ENCODE measurements at regions not wholly inside any gene's neighbourhood (a gene's known extent, or its start where the extent isn't known, plus 50 kb on each side); places are given as distances from the start of the nearest gene placed in this dataset.

- H3K27me3 Mint-ChIP-seq: no peaks in the 10 kb centered on the region
- no peaks in the 10 kb centered on the region for H3K4me1 Mint-ChIP-seq
- H3K4me3 ChIP-seq (ENCODE audit: low read length in 2 of 2): no peak overlapping the region
- H3K27ac Mint-ChIP-seq: no peak overlapping the region
- ChIA-PET POLR2A (ENCODE audit: partially characterized antibody) (no interaction called here), CTCF (ENCODE audit: partially characterized antibody) (no interaction called here)
- no peak for DNase-seq
- no peak overlapping the region for H3K4me3 Mint-ChIP-seq
- no peaks in the 10 kb centered on the region for H3K36me3 ChIP-seq (ENCODE audit: insufficient read depth, low read length)
- H3K9me3 Mint-ChIP-seq: peaks cover 0 to 2% (median 0%) of the 10 kb centered on the region in 8 donors
- no peaks in the 10 kb centered on the region for H3K27me3 ChIP-seq (ENCODE audit: insufficient read depth, low read length)
- no peak overlapping the region for H3K27ac ChIP-seq (ENCODE audit: low read depth, low read length)
- intact Hi-C loops (cut with micrococcal nuclease): no loop called here
- no peaks in the 10 kb centered on the region for H3K9me3 ChIP-seq (ENCODE audit: control insufficient read depth in 1 of 2, low read length in 2 of 2)
- no peaks in the 10 kb centered on the region for H3K4me1 ChIP-seq (ENCODE audit: insufficient read depth, low read length)
- no peaks in the 10 kb centered on the region for H3K36me3 Mint-ChIP-seq
Observed at GRCh38 chrX:39000802-39001201, 199.5 kb downstream of the MID1IP1 start.

GRCh38 chrX:39002466-39002865 is 201.2 kb downstream of the MID1IP1 start:
- H3K9me3 ChIP-seq (ENCODE audit: control insufficient read depth in 1 of 2, low read length in 2 of 2): no peaks in the 10 kb centered on the region
- no peaks in the 10 kb centered on the region for H3K36me3 ChIP-seq (ENCODE audit: insufficient read depth, low read length)
- CTCF ChIA-PET (ENCODE audit: partially characterized antibody): no interaction called here
- intact Hi-C loops (cut with micrococcal nuclease): no loop called here
- H3K27ac ChIP-seq (ENCODE audit: low read depth, low read length): no peak overlapping the region
- DNase-seq: no peak
- POLR2A ChIA-PET (ENCODE audit: partially characterized antibody): no interaction called here
- Mint-ChIP-seq H3K27me3 (no peaks in the 10 kb centered on the region), H3K9me3 (peaks cover 0 to 2% (median 0%) of the 10 kb centered on the region in 8 donors), H3K36me3 (no peaks in the 10 kb centered on the region), H3K4me3 (no peak overlapping the region), H3K4me1 (no peaks in the 10 kb centered on the region), H3K27ac (no peak overlapping the region)
- no peak overlapping the region for H3K4me3 ChIP-seq (ENCODE audit: low read length in 2 of 2)
- no peaks in the 10 kb centered on the region for H3K27me3 ChIP-seq (ENCODE audit: insufficient read depth, low read length)
- no peaks in the 10 kb centered on the region for H3K4me1 ChIP-seq (ENCODE audit: insufficient read depth, low read length)

- Mint-ChIP-seq H3K36me3 (no peaks in the 10 kb centered on the region), H3K27me3 (no peaks in the 10 kb centered on the region), H3K4me3 (no peak overlapping the region), H3K9me3 (peaks cover 0 to 2% (median 0%) of the 10 kb centered on the region in 8 donors), H3K27ac (no peak overlapping the region), H3K4me1 (no peaks in the 10 kb centered on the region)
- intact Hi-C loops (cut with micrococcal nuclease): no loop called here
- Histone ChIP-seq H3K4me3 (ENCODE audit: low read length in 2 of 2) (no peak overlapping the region), H3K27ac (ENCODE audit: low read depth, low read length) (no peak overlapping the region), H3K36me3 (ENCODE audit: insufficient read depth, low read length) (no peaks in the 10 kb centered on the region), H3K4me1 (ENCODE audit: insufficient read depth, low read length) (no peaks in the 10 kb centered on the region), H3K9me3 (ENCODE audit: control insufficient read depth in 1 of 2, low read length in 2 of 2) (no peaks in the 10 kb centered on the region), H3K27me3 (ENCODE audit: insufficient read depth, low read length) (no peaks in the 10 kb centered on the region)
- DNase-seq: no peak
- ChIA-PET POLR2A (ENCODE audit: partially characterized antibody) (no interaction called here), CTCF (ENCODE audit: partially characterized antibody) (no interaction called here)
Observed at GRCh38 chrX:39008549-39008948, 207.3 kb downstream of the MID1IP1 start.

- no peaks in the 10 kb centered on the region for H3K27me3 ChIP-seq (ENCODE audit: insufficient read depth, low read length)
- ChIA-PET CTCF (ENCODE audit: partially characterized antibody) (no interaction called here), POLR2A (ENCODE audit: partially characterized antibody) (no interaction called here)
- H3K4me3 Mint-ChIP-seq: no peak overlapping the region
- H3K4me1 Mint-ChIP-seq: no peaks in the 10 kb centered on the region
- H3K27me3 Mint-ChIP-seq: no peaks in the 10 kb centered on the region
- no peak overlapping the region for H3K27ac ChIP-seq (ENCODE audit: low read depth, low read length)
- no peak overlapping the region for H3K4me3 ChIP-seq (ENCODE audit: low read length in 2 of 2)
- H3K36me3 ChIP-seq (ENCODE audit: insufficient read depth, low read length): no peaks in the 10 kb centered on the region
- DNase-seq: no peak
- intact Hi-C loops (cut with micrococcal nuclease): no loop called here
- no peak overlapping the region for H3K27ac Mint-ChIP-seq
- no peaks in the 10 kb centered on the region for H3K4me1 ChIP-seq (ENCODE audit: insufficient read depth, low read length)
- H3K9me3 ChIP-seq (ENCODE audit: control insufficient read depth in 1 of 2, low read length in 2 of 2): no peaks in the 10 kb centered on the region
- no peaks in the 10 kb centered on the region for H3K9me3 Mint-ChIP-seq
- H3K36me3 Mint-ChIP-seq: no peaks in the 10 kb centered on the region
Observed at GRCh38 chrX:39011454-39012221, 210.4 kb downstream of the MID1IP1 start.

- intact Hi-C loops (cut with micrococcal nuclease): no loop called here
- DNase-seq: no peak
- H3K4me1 Mint-ChIP-seq: no peaks in the 10 kb centered on the region
- Histone ChIP-seq H3K27ac (ENCODE audit: low read depth, low read length) (no peak overlapping the region), H3K36me3 (ENCODE audit: insufficient read depth, low read length) (no peaks in the 10 kb centered on the region), H3K4me3 (ENCODE audit: low read length in 2 of 2) (no peak overlapping the region), H3K9me3 (ENCODE audit: control insufficient read depth in 1 of 2, low read length in 2 of 2) (no peaks in the 10 kb centered on the region), H3K27me3 (ENCODE audit: insufficient read depth, low read length) (no peaks in the 10 kb centered on the region), H3K4me1 (ENCODE audit: insufficient read depth, low read length) (no peaks in the 10 kb centered on the region)
- ChIA-PET CTCF (ENCODE audit: partially characterized antibody) (no interaction called here), POLR2A (ENCODE audit: partially characterized antibody) (no interaction called here)
- H3K9me3 Mint-ChIP-seq: no peaks in the 10 kb centered on the region
- H3K27ac Mint-ChIP-seq: no peak overlapping the region
- no peak overlapping the region for H3K4me3 Mint-ChIP-seq
- H3K36me3 Mint-ChIP-seq: no peaks in the 10 kb centered on the region
- H3K27me3 Mint-ChIP-seq: no peaks in the 10 kb centered on the region
Observed at GRCh38 chrX:39012621-39013111, 211.4 kb downstream of the MID1IP1 start.

- no peak for DNase-seq
- Histone ChIP-seq H3K36me3 (ENCODE audit: insufficient read depth, low read length) (no peaks in the 10 kb centered on the region), H3K4me1 (ENCODE audit: insufficient read depth, low read length) (no peaks in the 10 kb centered on the region), H3K9me3 (ENCODE audit: control insufficient read depth in 1 of 2, low read length in 2 of 2) (no peaks in the 10 kb centered on the region), H3K27ac (ENCODE audit: low read depth, low read length) (no peak overlapping the region), H3K27me3 (ENCODE audit: insufficient read depth, low read length) (no peaks in the 10 kb centered on the region), H3K4me3 (ENCODE audit: low read length in 2 of 2) (no peak overlapping the region)
- Mint-ChIP-seq H3K36me3 (no peaks in the 10 kb centered on the region), H3K27ac (no peak overlapping the region), H3K9me3 (no peaks in the 10 kb centered on the region), H3K4me3 (no peak overlapping the region), H3K4me1 (no peaks in the 10 kb centered on the region), H3K27me3 (no peaks in the 10 kb centered on the region)
- intact Hi-C loops (cut with micrococcal nuclease): no loop called here
- CTCF ChIA-PET (ENCODE audit: partially characterized antibody): no interaction called here
- POLR2A ChIA-PET (ENCODE audit: partially characterized antibody): no interaction called here
Observed at GRCh38 chrX:39016556-39016955, 215.3 kb downstream of the MID1IP1 start.

GRCh38 chrX:39017077-39017476 is 215.8 kb downstream of the MID1IP1 start:
- Histone ChIP-seq H3K27ac (ENCODE audit: low read depth, low read length) (no peak overlapping the region), H3K27me3 (ENCODE audit: insufficient read depth, low read length) (no peaks in the 10 kb centered on the region), H3K36me3 (ENCODE audit: insufficient read depth, low read length) (no peaks in the 10 kb centered on the region), H3K4me1 (ENCODE audit: insufficient read depth, low read length) (no peaks in the 10 kb centered on the region), H3K9me3 (ENCODE audit: control insufficient read depth in 1 of 2, low read length in 2 of 2) (no peaks in the 10 kb centered on the region), H3K4me3 (ENCODE audit: low read length in 2 of 2) (no peak overlapping the region)
- no peaks in the 10 kb centered on the region for H3K4me1 Mint-ChIP-seq
- H3K27ac Mint-ChIP-seq: no peak overlapping the region
- ChIA-PET POLR2A (ENCODE audit: partially characterized antibody) (no interaction called here), CTCF (ENCODE audit: partially characterized antibody) (no interaction called here)
- no peaks in the 10 kb centered on the region for H3K36me3 Mint-ChIP-seq
- H3K4me3 Mint-ChIP-seq: no peak overlapping the region
- intact Hi-C loops (cut with micrococcal nuclease): no loop called here
- H3K27me3 Mint-ChIP-seq: no peaks in the 10 kb centered on the region
- no peak for DNase-seq
- no peaks in the 10 kb centered on the region for H3K9me3 Mint-ChIP-seq

- Mint-ChIP-seq H3K36me3 (no peaks in the 10 kb centered on the region), H3K27ac (no peak overlapping the region), H3K9me3 (no peaks in the 10 kb centered on the region), H3K27me3 (no peaks in the 10 kb centered on the region), H3K4me1 (no peaks in the 10 kb centered on the region), H3K4me3 (no peak overlapping the region)
- Histone ChIP-seq H3K27ac (ENCODE audit: low read depth, low read length) (no peak overlapping the region), H3K4me1 (ENCODE audit: insufficient read depth, low read length) (no peaks in the 10 kb centered on the region), H3K36me3 (ENCODE audit: insufficient read depth, low read length) (no peaks in the 10 kb centered on the region), H3K9me3 (ENCODE audit: control insufficient read depth in 1 of 2, low read length in 2 of 2) (no peaks in the 10 kb centered on the region), H3K4me3 (ENCODE audit: low read length in 2 of 2) (no peak overlapping the region), H3K27me3 (ENCODE audit: insufficient read depth, low read length) (no peaks in the 10 kb centered on the region)
- DNase-seq: no peak
- CTCF ChIA-PET (ENCODE audit: partially characterized antibody): no interaction called here
- intact Hi-C loops (cut with micrococcal nuclease): no loop called here
- POLR2A ChIA-PET (ENCODE audit: partially characterized antibody): no interaction called here
Observed at GRCh38 chrX:39017716-39018115, 216.5 kb downstream of the MID1IP1 start.

Data from CD4-positive, alpha-beta memory T cell (primary cell).